ENCODE measurements at regions not wholly inside any gene's neighbourhood (a gene's known extent, or its start where the extent isn't known, plus 50 kb on each side); places are given as distances from the start of the nearest gene placed in this dataset.
"Not testable (repeated sequence)": the region's sequence is repeated elsewhere in the genome, so short reads cannot be mapped to it uniquely, and the experiment has no call there.

- Histone ChIP-seq H3K4me3 (ENCODE audit: low read length) (no peak overlapping the region), H3K4me1 (ENCODE audit: control insufficient read depth, insufficient read depth, low read length) (no peaks in the 10 kb centered on the region), H3K9ac (ENCODE audit: low read length) (no peak overlapping the region), H3K27me3 (ENCODE audit: control insufficient read depth, insufficient read depth, low read length) (no peaks in the 10 kb centered on the region), H3K36me3 (ENCODE audit: control insufficient read depth, insufficient read depth, low read length) (no peaks in the 10 kb centered on the region), H3K27ac (ENCODE audit: low read depth, low read length) (no peak overlapping the region)
Observed at GRCh38 chr1:113292603-113293255, 97.6 kb upstream of the MAGI3 start.

- Histone ChIP-seq H3K36me3 (ENCODE audit: control insufficient read depth, insufficient read depth, low read length) (no peaks in the 10 kb centered on the region), H3K9ac (ENCODE audit: low read length) (no peak overlapping the region), H3K4me1 (ENCODE audit: control insufficient read depth, insufficient read depth, low read length) (no peaks in the 10 kb centered on the region), H3K27me3 (ENCODE audit: control insufficient read depth, insufficient read depth, low read length) (no peaks in the 10 kb centered on the region), H3K4me3 (ENCODE audit: low read length) (no peak overlapping the region), H3K27ac (ENCODE audit: low read depth, low read length) (no peak overlapping the region)
Observed at GRCh38 chr1:113293256-113293626, 97.1 kb upstream of the MAGI3 start.

- Histone ChIP-seq H3K9ac (ENCODE audit: low read length) (no peak overlapping the region), H3K36me3 (ENCODE audit: control insufficient read depth, insufficient read depth, low read length) (no peaks in the 10 kb centered on the region), H3K27me3 (ENCODE audit: control insufficient read depth, insufficient read depth, low read length) (no peaks in the 10 kb centered on the region), H3K27ac (ENCODE audit: low read depth, low read length) (no peak overlapping the region), H3K4me3 (ENCODE audit: low read length) (no peak overlapping the region), H3K4me1 (ENCODE audit: control insufficient read depth, insufficient read depth, low read length) (no peaks in the 10 kb centered on the region)
Observed at GRCh38 chr1:113297749-113298148, 92.6 kb upstream of the MAGI3 start.

- Histone ChIP-seq H3K9ac (ENCODE audit: low read length) (no peak overlapping the region), H3K27ac (ENCODE audit: low read depth, low read length) (no peak overlapping the region), H3K4me1 (ENCODE audit: control insufficient read depth, insufficient read depth, low read length) (no peaks in the 10 kb centered on the region), H3K36me3 (ENCODE audit: control insufficient read depth, insufficient read depth, low read length) (no peaks in the 10 kb centered on the region), H3K4me3 (ENCODE audit: low read length) (no peak overlapping the region), H3K27me3 (ENCODE audit: control insufficient read depth, insufficient read depth, low read length) (no peaks in the 10 kb centered on the region)
Observed at GRCh38 chr1:113298941-113299340, 91.4 kb upstream of the MAGI3 start.

- no peak overlapping the region for H3K27ac ChIP-seq (ENCODE audit: low read depth, low read length)
Observed at GRCh38 chr1:113302636-113303035, 87.7 kb upstream of the MAGI3 start.

GRCh38 chr1:113303267-113303666 lies 87.0 kb upstream of the MAGI3 start:
- H3K4me1 ChIP-seq (ENCODE audit: control insufficient read depth, insufficient read depth, low read length): no peaks in the 10 kb centered on the region
- no peak overlapping the region for H3K4me3 ChIP-seq (ENCODE audit: low read length)
- H3K36me3 ChIP-seq (ENCODE audit: control insufficient read depth, insufficient read depth, low read length): no peaks in the 10 kb centered on the region
- H3K27me3 ChIP-seq (ENCODE audit: control insufficient read depth, insufficient read depth, low read length): no peaks in the 10 kb centered on the region
- H3K9ac ChIP-seq (ENCODE audit: low read length): no peak overlapping the region
- no peak overlapping the region for H3K27ac ChIP-seq (ENCODE audit: low read depth, low read length)

More at GRCh38 chr1:113302636-113303035, 87.7 kb upstream of the MAGI3 start:
- Histone ChIP-seq H3K27me3 (ENCODE audit: control insufficient read depth, insufficient read depth, low read length) (no peaks in the 10 kb centered on the region), H3K36me3 (ENCODE audit: control insufficient read depth, insufficient read depth, low read length) (no peaks in the 10 kb centered on the region), H3K4me3 (ENCODE audit: low read length) (no peak overlapping the region), H3K9ac (ENCODE audit: low read length) (no peak overlapping the region), H3K4me1 (ENCODE audit: control insufficient read depth, insufficient read depth, low read length) (no peaks in the 10 kb centered on the region)

GRCh38 chr1:113305029-113305428 lies 85.3 kb upstream of the MAGI3 start:
- H3K9ac ChIP-seq (ENCODE audit: low read length); H3K27ac ChIP-seq (ENCODE audit: low read depth, low read length); H3K4me1 ChIP-seq (ENCODE audit: control insufficient read depth, insufficient read depth, low read length); H3K4me3 ChIP-seq (ENCODE audit: low read length); H3K27me3 ChIP-seq (ENCODE audit: control insufficient read depth, insufficient read depth, low read length); H3K36me3 ChIP-seq (ENCODE audit: control insufficient read depth, insufficient read depth, low read length): not testable (repeated sequence)

GRCh38 chr1:113307771-113308445 lies 82.4 kb upstream of the MAGI3 start:
- Histone ChIP-seq H3K27me3 (ENCODE audit: control insufficient read depth, insufficient read depth, low read length) (no peaks in the 10 kb centered on the region), H3K36me3 (ENCODE audit: control insufficient read depth, insufficient read depth, low read length) (no peaks in the 10 kb centered on the region), H3K27ac (ENCODE audit: low read depth, low read length) (no peak overlapping the region), H3K4me1 (ENCODE audit: control insufficient read depth, insufficient read depth, low read length) (no peaks in the 10 kb centered on the region), H3K4me3 (ENCODE audit: low read length) (no peak overlapping the region), H3K9ac (ENCODE audit: low read length) (no peak overlapping the region)

GRCh38 chr1:113312651-113313050 lies 77.7 kb upstream of the MAGI3 start:
- not testable (repeated sequence) for H3K27ac ChIP-seq (ENCODE audit: low read depth, low read length); H3K4me3 ChIP-seq (ENCODE audit: low read length); H3K4me1 ChIP-seq (ENCODE audit: control insufficient read depth, insufficient read depth, low read length); H3K27me3 ChIP-seq (ENCODE audit: control insufficient read depth, insufficient read depth, low read length); H3K36me3 ChIP-seq (ENCODE audit: control insufficient read depth, insufficient read depth, low read length); H3K9ac ChIP-seq (ENCODE audit: low read length)

GRCh38 chr1:113314600-113314999 lies 75.7 kb upstream of the MAGI3 start:
- Histone ChIP-seq H3K27ac (ENCODE audit: low read depth, low read length) (no peak overlapping the region), H3K4me3 (ENCODE audit: low read length) (no peak overlapping the region)

GRCh38 chr1:113320272-113320671 lies 70.0 kb upstream of the MAGI3 start:
- H3K27ac ChIP-seq (ENCODE audit: low read depth, low read length): no peak overlapping the region

More at GRCh38 chr1:113314600-113314999, 75.7 kb upstream of the MAGI3 start:
- H3K27me3 ChIP-seq (ENCODE audit: control insufficient read depth, insufficient read depth, low read length): no peaks in the 10 kb centered on the region
- no peaks in the 10 kb centered on the region for H3K36me3 ChIP-seq (ENCODE audit: control insufficient read depth, insufficient read depth, low read length)
- no peak overlapping the region for H3K9ac ChIP-seq (ENCODE audit: low read length)
- H3K4me1 ChIP-seq (ENCODE audit: control insufficient read depth, insufficient read depth, low read length): no peaks in the 10 kb centered on the region

GRCh38 chr1:113320972-113321680 lies 69.2 kb upstream of the MAGI3 start:
- Histone ChIP-seq H3K27me3 (ENCODE audit: control insufficient read depth, insufficient read depth, low read length) (no peaks in the 10 kb centered on the region), H3K36me3 (ENCODE audit: control insufficient read depth, insufficient read depth, low read length) (no peaks in the 10 kb centered on the region), H3K27ac (ENCODE audit: low read depth, low read length) (no peak overlapping the region), H3K9ac (ENCODE audit: low read length) (no peak overlapping the region), H3K4me1 (ENCODE audit: control insufficient read depth, insufficient read depth, low read length) (no peaks in the 10 kb centered on the region), H3K4me3 (ENCODE audit: low read length) (no peak overlapping the region)

More at GRCh38 chr1:113320272-113320671, 70.0 kb upstream of the MAGI3 start:
- Histone ChIP-seq H3K9ac (ENCODE audit: low read length) (no peak overlapping the region), H3K36me3 (ENCODE audit: control insufficient read depth, insufficient read depth, low read length) (no peaks in the 10 kb centered on the region), H3K4me1 (ENCODE audit: control insufficient read depth, insufficient read depth, low read length) (no peaks in the 10 kb centered on the region), H3K27me3 (ENCODE audit: control insufficient read depth, insufficient read depth, low read length) (no peaks in the 10 kb centered on the region), H3K4me3 (ENCODE audit: low read length) (no peak overlapping the region)
